ENCODE measurements at regions not wholly inside any gene's neighbourhood (a gene's known extent, or its start where the extent isn't known, plus 50 kb on each side); places are given as distances from the start of the nearest gene placed in this dataset.
"Not testable (repeated sequence)": the region's sequence is repeated elsewhere in the genome, so short reads cannot be mapped to it uniquely, and the experiment has no call there.

DNA sequence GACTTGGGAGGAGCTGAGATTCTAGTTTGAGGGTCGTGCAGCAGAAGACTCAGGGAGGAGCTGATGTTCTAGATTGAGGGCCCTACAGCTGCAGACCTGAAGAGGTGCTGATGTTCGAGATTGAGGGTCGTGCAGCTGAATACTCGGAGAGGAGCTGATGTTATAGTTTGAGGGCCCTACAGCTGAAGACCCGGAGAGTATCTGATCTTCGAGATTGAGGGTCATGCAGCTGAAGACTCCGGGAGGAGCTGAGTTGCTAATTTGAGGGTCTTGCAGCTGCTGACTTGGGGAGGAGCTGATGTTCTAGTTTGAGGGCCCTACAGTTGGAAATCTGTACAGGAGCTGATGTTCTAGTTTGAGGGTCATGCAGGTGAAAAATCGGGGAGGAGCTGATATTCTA lies 62.1 kb upstream of the APOD start:
- H3K9me3 Mint-ChIP-seq; H3K4me3 Mint-ChIP-seq; H3K36me3 Mint-ChIP-seq (ENCODE audit: insufficient read depth); H3K27me3 Mint-ChIP-seq; ATAC-seq (replicated peaks; ENCODE audit: extremely low read depth, poor library complexity, severe bottlenecking); DNase-seq (ENCODE audit: low spot score in 2 of 2); H3K4me1 Mint-ChIP-seq; H3K27ac Mint-ChIP-seq (ENCODE audit: low read depth): not testable (repeated sequence)

- H3K27ac Mint-ChIP-seq (ENCODE audit: low read depth); H3K27me3 Mint-ChIP-seq; H3K9me3 Mint-ChIP-seq; H3K4me3 Mint-ChIP-seq; ATAC-seq (replicated peaks; ENCODE audit: extremely low read depth, poor library complexity, severe bottlenecking); DNase-seq (ENCODE audit: low spot score in 2 of 2); H3K4me1 Mint-ChIP-seq; H3K36me3 Mint-ChIP-seq (ENCODE audit: insufficient read depth): not testable (repeated sequence)
These were observed 59.5 kb upstream of the APOD start for GRCh38 chr3:195643245-195643644.

- ATAC-seq (replicated peaks; ENCODE audit: extremely low read depth, poor library complexity, severe bottlenecking); H3K9me3 Mint-ChIP-seq; DNase-seq (ENCODE audit: low spot score in 2 of 2); H3K27me3 Mint-ChIP-seq; H3K36me3 Mint-ChIP-seq (ENCODE audit: insufficient read depth); H3K4me3 Mint-ChIP-seq; H3K27ac Mint-ChIP-seq (ENCODE audit: low read depth); H3K4me1 Mint-ChIP-seq: not testable (repeated sequence)
These were observed 58.6 kb upstream of the APOD start for GRCh38 chr3:195642311-195642710.

- not testable (repeated sequence) for H3K27me3 Mint-ChIP-seq; H3K4me3 Mint-ChIP-seq; ATAC-seq (replicated peaks; ENCODE audit: extremely low read depth, poor library complexity, severe bottlenecking); H3K27ac Mint-ChIP-seq (ENCODE audit: low read depth); DNase-seq (ENCODE audit: low spot score in 2 of 2); H3K36me3 Mint-ChIP-seq (ENCODE audit: insufficient read depth); H3K4me1 Mint-ChIP-seq; H3K9me3 Mint-ChIP-seq
These were observed 54.7 kb upstream of the APOD start for GRCh38 chr3:195638456-195638855.

GRCh38 chr3:195637473-195638233 lies 53.9 kb upstream of the APOD start:
- not testable (repeated sequence) for H3K27me3 Mint-ChIP-seq; H3K4me1 Mint-ChIP-seq; H3K4me3 Mint-ChIP-seq; DNase-seq (ENCODE audit: low spot score in 2 of 2); ATAC-seq (replicated peaks; ENCODE audit: extremely low read depth, poor library complexity, severe bottlenecking); H3K9me3 Mint-ChIP-seq; H3K27ac Mint-ChIP-seq (ENCODE audit: low read depth); H3K36me3 Mint-ChIP-seq (ENCODE audit: insufficient read depth)

DNA sequence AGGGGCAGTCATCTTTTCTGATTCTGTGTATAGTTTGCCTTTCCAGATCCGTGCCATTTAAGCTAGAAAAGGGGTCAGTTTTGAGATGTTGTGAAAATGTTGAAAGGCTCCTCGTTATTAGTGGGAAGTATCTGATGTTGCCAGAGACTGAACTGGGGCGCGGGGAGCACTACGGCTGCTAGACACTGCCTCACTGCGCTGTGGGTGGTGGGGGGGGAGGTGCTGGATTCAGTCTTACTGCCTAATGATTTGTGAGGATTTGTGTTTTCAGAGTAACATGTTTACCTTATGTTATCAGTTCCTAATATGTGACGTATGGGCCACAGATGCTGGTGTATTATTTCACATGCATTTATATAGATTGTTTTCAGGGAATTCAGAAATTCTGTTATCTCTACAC lies 53.3 kb upstream of the APOD start:
- not testable (repeated sequence) for DNase-seq (ENCODE audit: low spot score in 2 of 2); H3K27me3 Mint-ChIP-seq; H3K4me1 Mint-ChIP-seq; H3K27ac Mint-ChIP-seq (ENCODE audit: low read depth); H3K4me3 Mint-ChIP-seq; H3K9me3 Mint-ChIP-seq; ATAC-seq (replicated peaks; ENCODE audit: extremely low read depth, poor library complexity, severe bottlenecking); H3K36me3 Mint-ChIP-seq (ENCODE audit: insufficient read depth)

DNA sequence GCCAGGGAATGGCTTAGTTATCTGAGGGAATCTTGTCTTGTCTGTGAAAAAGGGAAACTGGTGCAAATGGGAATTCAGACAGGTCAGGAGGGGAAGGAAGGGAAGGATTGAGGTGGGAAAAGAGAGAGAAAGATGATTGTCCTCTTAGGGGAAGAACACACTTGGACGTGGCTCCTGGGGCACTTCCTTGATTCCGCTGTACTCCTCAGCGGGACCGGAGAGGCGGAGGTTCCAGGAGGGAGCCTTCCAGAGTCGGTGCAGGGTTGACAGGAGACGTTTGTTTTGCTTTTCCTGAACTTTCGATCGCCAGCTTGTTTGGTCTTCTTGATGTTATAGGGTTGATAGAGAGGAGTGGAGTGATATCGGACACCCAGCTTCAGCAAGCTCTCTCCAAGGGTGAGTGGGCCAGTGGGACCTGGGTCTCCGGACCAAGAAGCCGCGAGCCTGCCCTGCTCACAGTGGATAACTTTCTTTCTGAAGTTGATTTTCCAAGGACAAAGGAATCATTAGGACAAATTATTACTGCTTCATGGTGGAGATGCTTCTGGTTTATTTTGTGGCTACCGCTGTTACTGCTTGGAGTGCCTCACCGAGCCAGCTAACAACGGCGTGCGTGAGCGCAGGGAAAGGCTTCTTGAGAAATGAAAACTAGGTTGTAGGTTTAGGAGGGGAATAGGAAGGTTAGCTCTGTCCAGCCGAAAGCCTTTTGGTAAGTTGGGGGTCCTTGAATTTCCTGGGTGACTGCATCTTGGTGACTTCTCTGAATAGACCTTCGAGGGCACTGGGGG lies 52.4 kb upstream of the APOD start:
- not testable (repeated sequence) for H3K36me3 Mint-ChIP-seq (ENCODE audit: insufficient read depth); H3K27me3 Mint-ChIP-seq; ATAC-seq (replicated peaks; ENCODE audit: extremely low read depth, poor library complexity, severe bottlenecking); H3K9me3 Mint-ChIP-seq; H3K27ac Mint-ChIP-seq (ENCODE audit: low read depth); H3K4me1 Mint-ChIP-seq; DNase-seq (ENCODE audit: low spot score in 2 of 2)
- H3K4me3 Mint-ChIP-seq = peak overlapping the region; percentile 67

DNA sequence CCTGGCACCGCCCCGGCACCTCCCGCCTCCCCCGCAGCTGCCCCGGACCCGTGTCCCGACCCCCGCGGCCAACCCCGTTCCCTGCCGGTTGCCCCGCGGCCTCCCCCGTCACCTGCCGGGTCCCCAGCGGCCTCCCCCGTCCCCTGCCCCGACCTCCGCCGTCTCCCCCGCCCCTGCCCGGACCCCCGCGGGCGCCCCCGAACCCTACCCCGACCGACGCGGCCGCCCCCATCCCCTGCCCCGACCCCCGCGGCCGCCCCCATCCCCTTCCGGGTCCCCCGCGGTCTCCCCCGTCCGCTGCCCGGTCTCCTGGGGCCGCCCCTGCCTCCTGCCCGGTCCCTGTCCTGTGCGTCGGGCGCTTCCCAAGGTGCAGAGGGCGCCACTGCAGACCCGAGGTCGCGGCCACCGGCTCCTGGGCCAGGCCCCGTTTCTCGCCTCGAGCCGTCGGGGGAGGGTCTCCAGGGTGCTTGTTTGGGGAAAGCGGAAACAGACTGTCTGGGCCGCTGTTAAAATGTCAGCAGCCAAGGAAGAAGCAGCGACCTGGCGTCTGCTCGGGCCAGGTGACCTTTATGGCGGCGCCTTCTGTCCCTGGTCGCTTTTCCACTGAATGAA lies 51.6 kb upstream of the APOD start:
- not testable (repeated sequence) for H3K4me1 Mint-ChIP-seq; H3K9me3 Mint-ChIP-seq; DNase-seq (ENCODE audit: low spot score in 2 of 2); H3K27ac Mint-ChIP-seq (ENCODE audit: low read depth); H3K4me3 Mint-ChIP-seq; H3K27me3 Mint-ChIP-seq; H3K36me3 Mint-ChIP-seq (ENCODE audit: insufficient read depth)
- ATAC-seq (replicated peaks; ENCODE audit: extremely low read depth, poor library complexity, severe bottlenecking) = peak; percentile 5

DNA sequence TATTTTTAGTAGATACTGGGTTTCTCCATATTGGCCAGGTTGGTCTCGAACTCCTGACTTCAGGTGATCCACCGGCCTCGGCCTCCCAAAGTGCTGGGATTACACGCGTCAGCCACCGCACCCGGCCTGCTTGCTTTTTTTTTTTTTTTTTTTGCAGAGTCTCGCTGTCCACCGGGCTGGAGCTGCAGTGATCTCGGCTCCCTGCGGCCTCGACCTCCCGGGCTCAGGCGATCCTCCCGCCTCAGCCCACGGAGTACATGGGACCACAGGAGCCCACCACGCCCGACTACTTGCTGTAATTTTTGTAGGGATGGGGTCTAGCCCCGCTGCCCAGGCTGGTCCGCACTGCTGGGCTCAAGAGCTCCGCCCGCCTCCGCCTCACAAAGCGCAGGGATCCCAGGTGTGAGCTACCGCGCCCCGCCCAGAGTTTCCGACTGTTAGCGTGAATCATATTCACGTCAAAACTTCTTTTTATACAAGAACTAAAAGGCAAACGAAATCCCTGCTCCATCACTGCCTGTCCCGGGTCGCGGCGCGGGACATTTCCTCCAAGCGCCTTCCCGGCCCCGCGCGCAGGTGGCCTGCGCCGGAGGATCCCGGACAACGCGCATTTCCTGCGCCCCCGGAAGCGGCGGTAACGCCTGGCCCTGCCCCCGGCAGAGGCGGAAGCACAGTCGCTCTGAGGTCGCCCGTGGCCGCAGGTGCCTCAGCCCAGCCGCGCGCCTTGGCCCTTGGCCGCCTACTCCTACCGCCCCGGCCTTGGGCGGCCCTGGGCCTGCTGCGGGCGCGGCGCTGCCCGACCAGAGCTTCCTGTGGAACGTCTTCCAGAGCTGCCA lies 50.9 kb upstream of the APOD start:
- not testable (repeated sequence) for H3K27me3 Mint-ChIP-seq; H3K9me3 Mint-ChIP-seq; H3K4me1 Mint-ChIP-seq; H3K36me3 Mint-ChIP-seq (ENCODE audit: insufficient read depth); H3K27ac Mint-ChIP-seq (ENCODE audit: low read depth)
- peak in 1 of 2 donors; percentile 35 for DNase-seq (ENCODE audit: low spot score in 2 of 2)
- H3K4me3 Mint-ChIP-seq = peak overlapping the region; percentile 50
- peak; percentile 94 for ATAC-seq (replicated peaks; ENCODE audit: extremely low read depth, poor library complexity, severe bottlenecking)

All from central memory CD8-positive, alpha-beta T cell (primary cell).